NOMO-1 treated with dmso at 0.1 percent for 144 hours (cell line): ENCODE measurements at regions not wholly inside any gene's neighbourhood (a gene's known extent, or its start where the extent isn't known, plus 50 kb on each side); places are given as distances from the start of the nearest gene placed in this dataset.

Experiments used
- DNase-seq: peaks from one replicate; lab custom pipeline; 2025; ENCODE audit not compliant: unreplicated experiment; lab: John Stamatoyannopoulos, UW

- DNase-seq, result no peak
Observed at GRCh38 chr22:26992556-26992955, 335.2 kb downstream of the MIAT start.

- no peak for DNase-seq
Observed at GRCh38 chr22:26993886-26994285, 336.5 kb downstream of the MIAT start.

GRCh38 chr22:26994801-26995200 lies 337.4 kb downstream of the MIAT start:
- no peak for DNase-seq

- DNase-seq, result no peak
Observed at GRCh38 chr22:26995235-26995634, 337.8 kb downstream of the MIAT start.

- DNase-seq, result no peak
Observed at GRCh38 chr22:26996154-26996553, 338.8 kb downstream of the MIAT start.

- no peak for DNase-seq
Observed at GRCh38 chr22:26998129-26998528, 340.7 kb downstream of the MIAT start.

- no peak for DNase-seq
Observed at GRCh38 chr22:26998716-26999115, 341.3 kb downstream of the MIAT start.

GRCh38 chr22:27003297-27003696 lies 345.9 kb downstream of the MIAT start:
- no peak for DNase-seq

- DNase-seq, result no peak
Observed at GRCh38 chr22:27004434-27004833, 347.0 kb downstream of the MIAT start.

- DNase-seq, result no peak
Observed at GRCh38 chr22:27008454-27008853, 351.1 kb downstream of the MIAT start.

- DNase-seq, result no peak
Observed at GRCh38 chr22:27011133-27011532, 353.7 kb downstream of the MIAT start.

GRCh38 chr22:27011717-27012116 lies 354.3 kb downstream of the MIAT start:
- DNase-seq, result no peak

- no peak for DNase-seq
Observed at GRCh38 chr22:27019827-27020226, 362.4 kb downstream of the MIAT start.

GRCh38 chr22:27022274-27022895 lies 365.0 kb downstream of the MIAT start:
- no peak for DNase-seq

GRCh38 chr22:27022896-27023361 lies 365.5 kb downstream of the MIAT start:
- no peak for DNase-seq

GRCh38 chr22:27023591-27023990 lies 366.2 kb downstream of the MIAT start:
- DNase-seq, result no peak

GRCh38 chr22:27024982-27025381 lies 367.6 kb downstream of the MIAT start:
- no peak for DNase-seq

- DNase-seq, result no peak
Observed at GRCh38 chr22:27028093-27028492, 370.7 kb downstream of the MIAT start.

- DNase-seq, result no peak
Observed at GRCh38 chr22:27029584-27030130, 372.3 kb downstream of the MIAT start.

GRCh38 chr22:27032091-27032761 lies 374.8 kb downstream of the MIAT start:
- no peak for DNase-seq

- DNase-seq, result no peak
Observed at GRCh38 chr22:27041745-27042310, 384.4 kb downstream of the MIAT start.

- DNase-seq, result no peak
Observed at GRCh38 chr22:27043262-27043661, 385.9 kb downstream of the MIAT start.
